ENCODE measurements at regions not wholly inside any gene's neighbourhood (a gene's known extent, or its start where the extent isn't known, plus 50 kb on each side); places are given as distances from the start of the nearest gene placed in this dataset.

DNA sequence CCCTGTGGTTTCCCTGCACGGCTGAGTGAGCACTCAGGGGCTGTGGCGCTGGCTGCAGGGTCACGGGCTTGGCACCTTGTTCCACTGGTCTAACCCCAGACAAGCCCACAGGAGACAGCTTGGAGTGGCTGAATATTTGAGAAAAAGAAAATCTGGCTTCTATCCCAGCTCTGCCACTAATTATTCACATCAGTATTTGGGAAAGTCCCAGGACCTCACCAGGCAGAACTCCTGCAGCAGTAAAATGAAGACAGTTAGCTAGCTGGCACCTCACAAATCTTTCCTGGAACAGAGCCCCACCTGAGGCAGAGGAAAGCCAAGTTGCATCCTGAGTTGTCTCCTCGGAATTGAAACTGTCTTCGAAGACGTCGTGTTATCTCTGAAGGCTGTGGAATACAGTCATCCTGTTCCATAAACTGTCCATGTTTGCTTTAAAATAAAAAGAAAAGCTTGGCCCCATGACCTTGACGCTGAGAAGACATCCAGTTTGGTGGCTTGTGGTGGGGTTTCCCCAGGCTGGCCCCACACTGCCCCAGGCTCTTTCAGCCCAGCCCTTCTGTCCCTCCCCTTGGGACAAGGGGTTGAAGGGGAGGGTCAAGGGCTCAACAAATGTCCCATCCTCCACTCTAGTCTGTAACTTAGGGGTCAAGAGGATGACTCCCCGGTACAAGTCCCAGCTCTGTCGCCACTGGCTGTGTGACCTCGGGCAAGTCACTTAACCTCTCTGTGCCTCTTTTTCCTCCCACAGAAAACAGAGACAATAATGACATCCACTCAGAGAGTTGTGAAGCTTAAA is 93.8 kb upstream of the TMPRSS2 start:
- intact Hi-C loops (cut with DNase I), result no loop called here
- no peak for DNase-seq (ENCODE audit: low spot score)

DNA sequence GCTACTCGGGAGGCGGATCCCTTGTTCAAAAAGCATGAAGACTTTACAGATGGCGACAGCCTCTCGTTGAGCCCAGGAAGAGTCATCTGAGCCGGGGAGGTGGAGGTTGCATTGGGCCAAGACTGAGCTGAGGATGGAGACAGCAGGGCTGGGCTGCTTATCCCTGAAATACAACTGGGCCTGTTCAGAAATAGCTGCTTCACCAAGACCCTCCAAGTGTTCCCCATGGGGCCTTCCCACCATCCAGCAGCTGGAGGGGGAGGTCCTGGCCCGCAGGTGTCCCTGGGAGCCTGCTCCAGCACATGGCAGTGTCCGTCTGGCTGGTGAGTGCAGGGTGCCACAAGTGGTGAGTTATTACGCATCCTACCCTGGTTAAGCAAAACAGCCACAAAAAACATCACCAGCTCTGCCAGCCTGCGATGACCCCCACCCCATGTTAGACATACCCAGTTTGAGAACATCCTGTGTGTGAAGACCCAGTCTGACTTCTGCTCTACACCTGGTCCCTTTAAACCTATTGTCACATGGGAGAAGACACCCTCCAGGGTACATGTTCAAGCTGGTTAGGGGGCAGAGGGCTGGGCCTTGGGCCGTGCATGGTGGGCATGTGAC is 93.1 kb upstream of the TMPRSS2 start:
- intact Hi-C loops (cut with DNase I), result no loop called here
- DNase-seq (ENCODE audit: low spot score), result no peak

DNA sequence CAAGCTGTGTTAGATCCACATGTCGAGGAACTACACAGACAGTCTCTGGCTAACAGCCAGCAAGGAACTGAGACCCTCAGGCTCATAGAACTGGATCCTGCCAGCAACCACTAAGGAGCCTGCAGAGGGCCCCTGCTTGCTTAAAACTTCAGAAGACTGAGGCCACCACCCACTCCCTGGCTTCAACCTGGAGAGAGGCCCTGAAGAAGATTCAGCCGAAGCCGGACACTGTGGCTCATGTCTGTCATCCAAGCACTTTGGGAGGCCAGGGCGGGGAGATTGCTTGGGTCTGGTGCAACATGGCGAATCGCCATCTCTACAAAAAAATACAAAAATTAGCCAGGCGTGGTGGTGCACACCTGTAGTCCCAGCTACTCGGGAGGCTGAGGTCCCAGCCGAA is 92.6 kb upstream of the TMPRSS2 start:
- no peak for DNase-seq (ENCODE audit: low spot score)
- intact Hi-C loops (cut with DNase I), result no loop called here

DNA sequence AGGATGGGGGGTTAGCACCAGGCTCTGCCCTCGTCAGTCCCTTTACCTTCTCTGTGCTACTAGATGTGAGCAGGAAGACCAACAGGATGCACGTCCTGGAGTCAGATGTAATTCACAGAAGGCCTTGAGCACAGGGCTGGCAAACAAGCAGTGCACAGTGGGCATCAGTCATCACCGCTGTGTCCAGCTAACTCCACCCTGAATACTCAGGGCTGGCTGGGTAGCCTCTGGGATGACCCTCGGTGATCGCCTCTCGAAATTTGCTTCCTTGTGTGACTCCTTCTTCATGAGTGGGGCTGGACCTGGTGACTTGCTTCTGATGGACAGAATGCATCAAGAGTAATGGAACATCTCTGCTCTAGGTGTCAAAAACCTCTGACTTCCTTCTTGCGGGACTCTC is 92.2 kb upstream of the TMPRSS2 start:
- intact Hi-C loops (cut with DNase I), result no loop called here
- DNase-seq (ENCODE audit: low spot score), result no peak

DNA sequence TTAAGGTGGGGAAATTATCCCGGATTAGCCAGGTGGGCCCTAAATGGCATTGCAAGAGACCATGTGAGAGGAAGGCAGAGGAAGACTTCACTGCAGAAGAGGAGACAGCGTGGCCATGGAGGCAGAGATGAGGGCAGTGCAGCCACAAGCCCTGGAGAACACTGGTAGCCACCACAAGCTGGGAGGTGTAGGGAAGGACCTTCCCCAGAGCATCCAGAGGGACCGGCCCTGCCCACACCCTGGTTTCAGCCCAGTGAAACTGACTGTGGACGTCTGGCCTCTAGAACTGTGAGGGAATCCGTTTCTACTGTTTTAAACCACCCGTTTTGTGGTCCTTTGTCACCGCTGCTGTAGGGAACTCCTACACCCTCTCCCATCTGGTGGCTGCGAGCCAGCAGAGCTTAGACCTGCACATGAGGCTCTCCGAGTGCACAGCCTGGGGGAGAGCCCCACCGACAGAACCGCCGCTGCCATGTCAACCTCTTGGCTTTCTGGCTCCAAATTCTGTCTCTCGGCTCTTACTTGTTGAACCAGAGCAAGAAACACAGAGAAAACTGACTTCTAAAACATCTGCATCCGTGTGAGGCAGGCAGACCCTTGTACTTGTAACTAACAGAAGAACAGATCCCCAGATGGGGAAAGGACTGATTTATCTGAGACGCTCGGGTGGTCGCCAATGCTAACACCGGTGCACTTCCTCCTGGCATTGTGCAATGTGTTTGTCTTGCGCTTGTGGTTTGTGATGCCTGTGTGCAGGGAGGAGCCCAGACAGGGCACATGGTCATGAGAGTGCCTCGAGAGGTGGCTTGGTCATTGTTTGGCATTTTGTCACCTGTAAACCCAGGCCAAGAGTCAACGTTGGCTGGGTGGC is 90.8 kb upstream of the TMPRSS2 start:
- DNase-seq (ENCODE audit: low spot score), result no peak
- intact Hi-C loops (cut with DNase I), result no loop called here

DNA sequence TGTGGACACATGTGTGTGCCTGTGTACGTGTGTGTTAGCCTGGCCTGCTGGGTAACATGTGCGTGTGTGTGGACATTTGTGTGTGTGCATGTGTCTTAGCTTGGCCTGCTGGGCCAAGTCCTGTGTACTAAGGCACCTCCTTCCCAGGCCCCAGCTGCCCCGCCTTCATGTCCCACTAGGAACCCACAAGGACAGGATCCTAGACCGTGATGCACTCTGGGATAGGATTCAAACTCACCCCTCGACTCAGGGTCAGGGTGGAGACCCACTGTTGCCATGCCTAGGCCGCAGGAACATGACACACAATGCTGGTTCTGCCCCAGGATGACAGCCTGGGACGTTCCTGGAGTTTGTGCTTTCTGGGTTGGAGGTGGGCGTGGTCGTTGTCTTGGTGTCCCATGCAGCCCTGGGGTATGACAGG is 89.9 kb upstream of the TMPRSS2 start:
- intact Hi-C loops (cut with DNase I), result no loop called here
- no peak for DNase-seq (ENCODE audit: low spot score)

DNA sequence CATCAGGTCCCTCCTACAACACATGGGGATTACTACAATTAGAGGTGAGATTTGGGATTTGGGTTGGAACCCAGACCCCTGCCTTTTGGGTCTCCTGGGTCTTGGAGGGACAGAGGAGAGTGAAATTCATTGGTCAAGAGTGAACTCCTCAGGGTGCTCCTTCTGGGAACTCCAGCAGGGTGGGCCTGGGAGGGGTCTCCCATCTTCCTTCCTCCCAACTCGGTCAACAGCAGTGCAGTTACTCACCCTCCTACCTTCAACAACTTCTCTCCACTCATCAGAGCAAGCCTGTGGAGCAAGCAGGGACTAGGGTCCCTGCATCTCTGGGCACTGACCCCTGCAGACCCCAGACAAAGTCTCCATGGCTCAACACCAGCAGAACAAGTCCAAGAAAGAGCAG is 89.3 kb upstream of the TMPRSS2 start:
- intact Hi-C loops (cut with DNase I), result no loop called here
- no peak for DNase-seq (ENCODE audit: low spot score)

DNA sequence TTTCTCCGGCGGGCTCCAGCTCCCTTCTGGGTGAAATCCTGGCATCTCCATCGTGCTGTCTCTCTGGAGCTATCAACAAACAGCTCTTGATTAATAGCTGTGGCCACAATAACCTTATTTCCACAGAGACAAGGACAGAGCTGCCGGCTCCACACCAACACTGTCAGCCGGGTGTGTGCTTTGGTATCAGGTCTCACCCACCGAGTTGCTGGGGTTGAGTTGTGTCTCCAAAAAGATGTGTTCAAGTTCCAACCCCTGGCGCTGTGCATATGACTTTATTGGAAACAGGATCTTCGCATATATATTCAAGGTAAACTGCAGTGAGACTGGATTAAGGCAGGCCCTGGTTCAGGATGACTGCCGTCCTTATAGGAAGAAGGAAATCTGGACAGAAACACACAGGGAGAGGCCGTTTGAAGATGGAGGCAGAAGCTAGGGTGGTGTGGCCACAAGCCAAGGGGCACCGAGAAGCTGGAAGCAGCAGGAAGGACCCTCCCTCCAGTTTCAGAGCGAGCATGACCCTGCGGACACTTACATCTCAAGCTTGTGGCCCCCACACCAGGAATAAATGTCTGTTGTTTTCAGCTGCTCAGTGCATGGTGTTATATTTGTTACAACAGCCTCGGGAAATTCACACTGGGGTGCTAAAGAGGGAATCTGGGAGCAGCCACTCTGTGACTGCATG is 88.4 kb upstream of the TMPRSS2 start:
- no peak for DNase-seq (ENCODE audit: low spot score)
- intact Hi-C loops (cut with DNase I), result no loop called here

DNA sequence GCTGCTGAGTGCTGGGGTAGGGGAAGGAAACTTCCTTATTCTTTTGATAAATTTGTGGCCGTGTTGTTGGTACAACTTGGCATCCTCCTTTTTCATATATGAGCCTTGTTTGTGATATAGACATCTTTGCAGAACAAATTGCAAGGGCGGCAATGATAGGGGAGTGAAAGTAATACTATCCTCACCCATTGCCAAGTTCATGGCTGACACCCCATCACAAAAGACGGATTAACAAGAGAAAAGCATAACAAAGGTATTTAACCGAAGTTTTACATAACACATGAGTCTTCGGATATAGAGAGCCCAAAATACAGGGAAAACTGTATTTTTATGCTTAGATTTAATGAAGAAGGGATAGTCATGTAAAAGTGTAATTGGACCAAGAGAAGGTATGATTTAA is 86.3 kb upstream of the TMPRSS2 start:
- intact Hi-C loops (cut with DNase I), result no loop called here
- no peak for DNase-seq (ENCODE audit: low spot score)

DNA sequence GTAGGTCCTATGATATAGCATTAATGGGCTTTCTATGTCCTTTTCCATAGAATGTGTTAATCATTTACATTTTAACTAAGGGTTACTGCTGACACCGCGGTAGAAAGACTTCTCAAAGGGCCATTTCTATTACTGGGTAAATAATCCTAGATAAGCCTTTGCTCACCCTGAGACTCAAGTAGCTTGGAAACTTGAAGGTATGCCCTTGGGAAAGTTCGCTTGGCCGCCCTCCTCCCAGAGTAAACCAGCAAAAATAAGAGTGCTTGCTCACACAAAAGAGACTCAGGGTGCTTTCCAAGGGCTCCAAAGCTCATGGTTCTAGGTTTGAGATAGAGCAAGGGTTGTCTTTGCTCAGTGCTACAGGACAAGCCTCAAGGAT is 85.8 kb upstream of the TMPRSS2 start:
- DNase-seq (ENCODE audit: low spot score), result no peak

DNA sequence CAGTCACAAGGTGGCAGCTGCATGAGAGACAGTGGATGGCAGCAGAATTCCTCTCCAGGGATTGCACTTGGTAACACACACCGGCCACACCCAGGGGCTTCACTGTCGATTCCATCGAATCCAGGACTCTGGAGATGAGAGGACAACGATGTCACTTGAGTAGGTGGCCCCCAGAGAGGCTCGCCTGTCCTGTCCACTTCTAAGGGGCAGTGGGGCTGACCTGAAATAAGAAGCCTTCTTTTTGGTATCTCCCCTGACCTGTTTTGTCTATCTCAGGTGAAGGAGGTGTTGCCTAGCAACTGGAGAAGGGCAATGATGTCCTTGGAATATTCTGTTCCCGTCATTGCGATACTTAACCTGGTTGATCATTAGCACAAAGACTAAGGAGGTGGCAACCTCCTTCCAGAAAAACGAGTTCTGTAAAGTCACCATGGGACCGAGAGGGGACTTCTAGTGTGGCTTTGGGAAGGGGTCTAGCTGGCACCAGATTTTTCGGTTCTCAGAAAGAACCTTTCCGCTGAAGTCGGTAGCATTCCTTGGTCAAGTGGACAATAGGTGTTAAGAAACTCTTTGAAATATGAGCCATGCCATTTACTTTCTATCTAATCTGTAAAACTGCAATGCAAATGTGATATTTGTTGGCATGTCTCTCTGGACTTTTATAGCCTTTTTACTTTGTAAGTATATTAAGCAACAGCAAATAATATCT is 85.2 kb upstream of the TMPRSS2 start:
- intact Hi-C loops (cut with DNase I), result no loop called here

More for the DNA sequence above, 85.8 kb upstream of the TMPRSS2 start:
- intact Hi-C loops (cut with DNase I), result no loop called here

DNA sequence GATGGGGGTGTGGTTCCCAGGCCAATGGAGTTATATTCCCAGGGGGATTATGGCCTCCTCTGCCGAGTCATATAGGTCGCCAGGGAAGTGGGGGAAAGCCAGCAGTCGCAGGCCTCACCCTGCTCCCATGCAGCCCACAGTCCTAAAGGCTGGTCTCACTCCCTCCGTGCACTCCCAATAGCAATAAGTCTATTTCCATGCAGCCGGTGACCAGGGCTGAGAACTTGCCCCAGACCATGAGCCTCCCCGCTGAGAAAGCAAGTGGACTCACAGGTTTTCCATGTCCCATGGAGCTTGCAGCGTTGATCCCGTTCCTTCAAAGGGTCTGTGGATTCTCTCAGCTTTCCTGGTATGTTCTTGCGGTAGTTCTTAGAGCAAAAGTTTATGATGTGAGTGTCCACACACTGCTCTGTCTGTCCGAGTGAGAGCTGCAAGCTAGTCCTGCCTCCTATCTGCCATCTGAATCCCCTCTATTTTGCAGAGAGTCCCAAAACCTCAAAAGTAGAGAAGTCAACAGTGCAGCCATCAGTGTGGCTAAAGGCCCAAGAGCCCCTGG is 81.7 kb upstream of the TMPRSS2 start:
- intact Hi-C loops (cut with DNase I), result no loop called here
- DNase-seq (ENCODE audit: low spot score), result peak; percentile 53

More for the DNA sequence above, 85.2 kb upstream of the TMPRSS2 start:
- DNase-seq (ENCODE audit: low spot score), result no peak

DNA sequence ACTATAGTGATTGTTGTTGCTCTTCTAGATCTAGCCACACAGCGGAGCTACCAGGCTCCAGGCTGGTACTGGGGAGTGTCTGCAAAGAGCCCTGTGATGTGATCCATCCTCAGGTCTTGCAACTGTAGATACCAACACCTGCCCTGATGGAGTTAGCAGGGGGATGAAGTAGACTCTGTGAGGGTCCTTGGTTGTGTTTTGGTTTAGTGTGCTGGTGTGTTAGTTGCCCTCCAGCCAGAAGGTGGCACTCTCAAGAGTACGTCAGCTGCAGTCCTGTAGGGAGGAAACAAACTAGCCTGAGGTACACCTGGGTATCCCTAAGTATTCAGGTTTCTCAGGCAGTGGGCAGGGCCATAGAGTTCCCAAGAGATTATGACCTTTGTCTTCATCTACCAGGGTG is 81.2 kb upstream of the TMPRSS2 start:
- peak; percentile 10 for DNase-seq (ENCODE audit: low spot score)
- intact Hi-C loops (cut with DNase I), result no loop called here

DNA sequence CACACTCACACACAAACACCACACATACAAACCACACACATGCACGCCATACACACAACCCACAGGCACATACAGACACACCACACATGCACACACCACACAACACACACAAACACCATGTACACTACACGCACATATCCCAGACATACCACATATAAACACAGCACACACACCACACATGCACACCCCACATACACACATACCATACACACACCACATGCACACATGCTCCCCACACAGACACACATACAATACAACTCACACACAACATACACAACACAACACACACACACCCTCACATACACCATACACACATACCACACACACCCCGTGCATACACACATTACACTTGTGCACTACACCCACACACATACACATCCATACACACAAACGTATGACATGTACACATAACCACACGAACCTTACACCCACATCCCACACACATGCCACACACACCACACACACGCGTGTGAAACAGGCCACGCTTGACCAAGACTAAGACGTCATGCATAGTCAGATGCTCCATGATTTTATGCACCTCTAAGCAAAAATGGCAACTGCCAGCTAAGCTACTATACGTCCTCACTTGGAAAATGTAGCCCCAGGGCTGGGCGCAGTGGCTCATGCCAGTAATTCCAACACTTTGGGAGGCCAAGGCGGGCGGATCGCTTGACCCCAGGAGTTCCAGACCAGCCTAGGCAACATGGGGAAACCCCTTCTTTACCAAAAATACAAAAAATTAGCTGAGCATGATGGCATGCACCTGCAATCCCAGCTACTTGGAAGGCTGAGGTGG is 77.4 kb upstream of the TMPRSS2 start:
- DNase-seq (ENCODE audit: low spot score), result peak; percentile 37
- intact Hi-C loops (cut with DNase I), result no loop called here

DNA sequence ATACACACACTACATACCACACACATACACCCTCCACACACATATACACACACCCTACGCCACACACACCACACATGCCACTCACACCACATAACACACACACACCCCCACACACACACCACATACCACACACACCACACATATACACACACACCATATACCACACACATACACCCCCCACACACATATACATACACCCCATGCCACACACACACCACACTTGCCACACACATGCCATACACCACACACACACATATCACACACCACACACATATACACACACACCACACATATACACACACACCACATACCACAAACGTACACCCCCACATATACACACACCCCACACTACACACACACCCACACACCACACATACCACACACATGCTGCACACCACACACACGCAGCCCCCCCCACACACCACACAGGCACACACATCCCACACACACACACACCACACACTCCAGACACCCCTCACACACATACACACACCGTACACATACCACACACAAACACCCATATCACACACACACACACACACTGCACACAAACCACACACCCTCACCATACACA is 76.7 kb upstream of the TMPRSS2 start:
- DNase-seq (ENCODE audit: low spot score), result peak; percentile 32
- intact Hi-C loops (cut with DNase I), result no loop called here

DNA sequence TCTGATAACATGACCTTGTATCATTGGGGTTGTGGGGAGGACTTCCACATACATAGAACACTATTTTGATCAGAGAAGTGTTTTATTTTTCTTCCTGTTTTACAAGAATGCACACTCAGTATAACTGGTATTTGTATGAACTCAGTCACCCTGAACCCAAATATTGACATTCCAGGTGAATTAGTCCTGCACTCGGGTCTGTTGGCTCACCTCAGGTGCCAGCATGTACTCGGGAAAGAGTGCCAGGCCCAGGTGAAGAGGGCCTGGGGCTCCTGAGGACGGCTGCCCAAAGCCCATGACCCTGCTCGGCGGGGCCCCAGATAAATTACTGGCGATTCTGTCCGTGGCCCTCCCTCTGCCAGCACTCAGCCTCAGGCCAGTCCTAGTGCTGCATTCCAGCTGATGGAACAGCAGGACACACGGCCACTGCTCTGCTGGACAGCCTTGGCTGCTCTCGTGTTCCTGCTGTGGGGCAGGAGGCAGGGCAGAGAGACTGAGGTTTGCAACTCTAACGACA is 75.4 kb upstream of the TMPRSS2 start:
- intact Hi-C loops (cut with DNase I), result no loop called here
- peak; percentile 58 for DNase-seq (ENCODE audit: low spot score)

DNA sequence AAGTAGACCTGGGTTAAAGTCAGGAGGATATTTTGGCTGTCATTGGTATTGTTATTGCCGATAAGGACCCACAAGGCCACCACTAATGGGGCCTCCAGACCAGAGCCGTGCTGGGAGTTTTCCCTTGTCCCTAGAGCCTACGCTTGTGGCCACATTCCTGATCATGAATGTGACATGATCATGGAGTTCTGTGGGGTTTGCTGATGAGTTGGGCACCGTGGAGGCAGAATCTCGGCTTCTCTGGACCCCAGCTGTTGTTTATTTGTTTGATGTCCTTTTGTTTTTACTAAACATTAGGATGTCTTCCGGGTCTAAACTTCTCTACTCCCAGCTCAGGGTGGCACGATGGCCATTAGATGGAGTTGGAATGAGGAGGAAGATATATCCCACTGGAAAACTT is 74.9 kb upstream of the TMPRSS2 start:
- peak; percentile 10 for DNase-seq (ENCODE audit: low spot score)
- intact Hi-C loops (cut with DNase I), result no loop called here

Measured in posterior vena cava (tissue), 2 donors.